Endothelial cell of umbilical vein (primary cell): ENCODE measurements at regions not wholly inside any gene's neighbourhood (a gene's known extent, or its start where the extent isn't known, plus 50 kb on each side); places are given as distances from the start of the nearest gene placed in this dataset.

Experiments
- BruUV-seq: library from RNA; stranded (reverse); fragments of 400-500 nt; replicated peaks from 2 replicates; lab custom pipeline; 2021; lab: Mats Ljungman, UMichigan
- CTCF ChIA-PET: fragments of 300-600, 350-600 bp; sonication (Branson Sonifier 250); formaldehyde crosslinking; loops from one replicate; lab custom pipeline; 2021; ENCODE audit warnings: antibody characterized with exemption, inconsistent platforms; lab: Charles Lee
- POLR2A ChIA-PET: fragments of 300-600, 350-600 bp; sonication (Branson Sonifier 250); formaldehyde crosslinking; loops from one replicate; lab custom pipeline; 2021; ENCODE audit warnings: antibody characterized with exemption, inconsistent platforms; lab: Charles Lee
- DNase-seq: peaks from one replicate; pipeline ENCODE4 v3.0.0-alpha.2; 2011; ENCODE audit warnings: low read depth, low spot score
- FAIRE-seq: peaks from 2 replicates; lab custom pipeline; 2011; peaks lifted over from hg19 to GRCh38; lab: Jason Lieb, UNC
- H2AFZ ChIP-seq: 2 replicates; pipeline ENCODE4 v1.6.0; 2012; ENCODE audit warnings: low read depth, low read length, control low read depth, inconsistent platforms
- H3K27ac ChIP-seq: 2 replicates; pipeline ENCODE4 v1.5.1; 2011; ENCODE audit warnings: low read depth, mild to moderate bottlenecking, control low read depth, low read length, moderate library complexity; ENCODE audit not compliant: insufficient read depth
- H3K27me3 ChIP-seq, 2 experiments: 2 replicates each; pipeline versions ENCODE4 v1.6.0 to v1.6.1; 2011; ENCODE audit warnings: low read length in 2 of 2, mixed read lengths in 1 of 2; ENCODE audit not compliant: control insufficient read depth in 2 of 2, insufficient read depth in 2 of 2
- H3K36me3 ChIP-seq, 2 experiments: 2 replicates in 1 of 2; 3 replicates in 1 of 2; pipeline ENCODE4 v1.5.1; 2011; ENCODE audit warnings: low read length in 2 of 2, mild to moderate bottlenecking in 1 of 2, moderate library complexity in 1 of 2; ENCODE audit not compliant: control insufficient read depth in 2 of 2, insufficient read depth in 2 of 2; ENCODE audit errors: extremely low read depth in 1 of 2
- H3K4me1 ChIP-seq: 3 replicates; pipeline ENCODE4 v1.5.1; 2011; ENCODE audit warnings: mild to moderate bottlenecking, low read length; ENCODE audit not compliant: control insufficient read depth, insufficient read depth; ENCODE audit errors: extremely low read depth
- H3K4me2 ChIP-seq: 2 replicates; pipeline ENCODE4 v1.6.1; 2011; ENCODE audit warnings: low read length, control low read depth, mixed read lengths; ENCODE audit not compliant: insufficient read depth
- H3K4me3 ChIP-seq, 3 experiments: fragments of 200-600 bp in 1 of 3; sonication (generic), shearing (Covaris generic) in 1 of 3; replicated peaks in 1 of 3; 2 replicates each; pipeline ENCODE4 v1.5.1; 2011 to 2016; ENCODE audit warnings: control low read depth in 3 of 3, low read length in 3 of 3, mild to moderate bottlenecking in 2 of 3, inconsistent platforms in 1 of 3, low read depth in 1 of 3, moderate library complexity in 1 of 3; ENCODE audit not compliant: insufficient read depth in 1 of 3
- H3K79me2 ChIP-seq: 2 replicates; pipeline ENCODE4 v1.6.0; 2012; ENCODE audit warnings: low read length, inconsistent platforms; ENCODE audit not compliant: control insufficient read depth, insufficient read depth
- H3K9ac ChIP-seq: replicated peaks from 2 replicates; pipeline ENCODE3; 2011; ENCODE audit warnings: low read length, control low read depth; ENCODE audit not compliant: insufficient read depth; ENCODE audit errors: extremely low read depth
- H3K9me1 ChIP-seq: replicated peaks from 3 replicates; pipeline ENCODE4 v1.6.0; 2011; ENCODE audit warnings: mild to moderate bottlenecking, low read length; ENCODE audit not compliant: control insufficient read depth, insufficient read depth; ENCODE audit errors: extremely low read depth
- H3K9me3 ChIP-seq: replicated peaks from 2 replicates; pipeline ENCODE4 v1.5.1; 2012; ENCODE audit warnings: low read length, inconsistent platforms; ENCODE audit not compliant: control insufficient read depth, insufficient read depth
- H4K20me1 ChIP-seq: replicated peaks from 2 replicates; pipeline ENCODE3; 2011; ENCODE audit warnings: mild to moderate bottlenecking, low read length; ENCODE audit not compliant: control insufficient read depth, insufficient read depth; ENCODE audit errors: extremely low read depth
- EZH2 ChIP-seq: IDR thresholded peaks from 2 replicates; pipeline ENCODE4 v1.6.1; 2012; ENCODE audit warnings: borderline replicate concordance, low read depth, mild to moderate bottlenecking, moderate library complexity, low read length, inconsistent platforms; ENCODE audit not compliant: severe bottlenecking
- FOS ChIP-seq: IDR thresholded peaks from 2 replicates; pipeline ENCODE4 v1.6.1; 2011; ENCODE audit warnings: mild to moderate bottlenecking, low read length, moderate library complexity, borderline replicate concordance; ENCODE audit not compliant: insufficient read depth
- GATA2 ChIP-seq: IDR thresholded peaks from 2 replicates; pipeline ENCODE4 v1.7.0; 2011; ENCODE audit warnings: low read depth, mild to moderate bottlenecking, moderate library complexity, mixed read lengths, low read length; ENCODE audit not compliant: insufficient read length, insufficient read depth
- JUN ChIP-seq: IDR thresholded peaks from 2 replicates; pipeline ENCODE4 v1.6.1; 2011; ENCODE audit warnings: borderline replicate concordance, low read depth; ENCODE audit not compliant: insufficient read length, insufficient read depth
- MYC ChIP-seq: IDR thresholded peaks from one replicate; pipeline ENCODE4 v1.6.1; 2011; ENCODE audit warnings: mild to moderate bottlenecking, low read depth, low read length
- POLR2A ChIP-seq: IDR thresholded peaks from 2 replicates; pipeline ENCODE4 v1.6.1; 2012; ENCODE audit warnings: low read depth, mild to moderate bottlenecking, control low read depth, low read length
- POLR2AphosphoS5 ChIP-seq: IDR thresholded peaks from 2 replicates; pipeline ENCODE4 v1.6.1; 2012; ENCODE audit warnings: low read depth, mild to moderate bottlenecking, control low read depth, low read length, moderate library complexity; ENCODE audit not compliant: insufficient read depth
- dilution Hi-C: fragments of 300-500 bp; cut with MboI; formaldehyde crosslinking; loops from one replicate; pipeline ENCODE4 v1.15.0; 2019; ENCODE audit warnings: low sequenced_read_pairs; ENCODE audit not compliant: extremely low pct_ligation_motif_present
- intact Hi-C: fragments of 100-400 bp; cut with micrococcal nuclease; formaldehyde crosslinking; loops from one replicate; pipeline ENCODE4 v1.10.0; 2022
- TF ChIP-seq, protein P1 (sequence below): IDR thresholded peaks from 2 replicates; pipeline ENCODE4 v1.6.1; 2011; ENCODE audit not compliant: insufficient read depth, insufficient read length
- TF ChIP-seq, protein P2 (sequence below), 2 donors: IDR thresholded peaks; 1 replicate in 1 of 2; 2 replicates in 1 of 2; pipeline ENCODE4 v1.5.1; 2011; ENCODE audit warnings: low read length in 2 of 2, mild to moderate bottlenecking in 2 of 2, moderate library complexity in 2 of 2, control low read depth in 1 of 2, inconsistent platforms in 1 of 2, low read depth in 1 of 2; ENCODE audit not compliant: insufficient read depth in 1 of 2; ENCODE audit errors: extremely low read depth in 1 of 2

DNA sequence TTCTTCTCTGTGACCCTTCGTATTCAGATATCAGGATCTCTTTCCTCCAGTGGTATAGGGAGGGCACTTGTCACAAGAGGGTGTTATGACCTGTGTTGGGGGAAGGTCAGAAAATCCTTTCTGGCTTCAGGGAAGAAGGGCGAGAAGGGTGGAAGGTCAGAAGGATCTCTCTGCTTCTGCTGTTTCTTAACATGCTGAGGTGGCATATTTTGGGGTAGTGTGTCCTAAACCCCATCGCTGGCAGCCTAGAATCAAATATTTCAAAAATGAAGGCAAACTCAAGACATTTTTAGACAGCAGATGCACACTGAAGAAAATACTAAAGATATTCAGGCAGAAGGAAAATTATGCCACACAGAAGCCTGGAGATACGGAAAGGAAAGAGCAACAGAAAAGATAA lies 207.6 kb downstream of the TM2D1 start:
- dilution Hi-C loops (no loop called here), intact Hi-C loops (no loop called here)
- FAIRE-seq (no peak), DNase-seq (no peak)
- Histone ChIP-seq H4K20me1 (no peaks in the 10 kb centered on the region), H3K4me1 (no peaks in the 10 kb centered on the region), H3K79me2 (no peaks in the 10 kb centered on the region), H3K4me3 (no peak overlapping the region), H3K9me1 (no peaks in the 10 kb centered on the region), H3K36me3 (no peaks in the 10 kb centered on the region), H3K27ac (no peak overlapping the region), H2AFZ (no peak overlapping the region), H3K9ac (no peak overlapping the region), H3K4me2 (no peak overlapping the region), H3K9me3 (no peaks in the 10 kb centered on the region), H3K27me3 (no peaks in the 10 kb centered on the region)
- ChIA-PET CTCF (no interaction called here), POLR2A (no interaction called here)
- no TSS peak for BruUV-seq
- TF ChIP-seq FOS (no peak), EZH2 (no peak), GATA2 (no peak), POLR2A (no peak), MYC (no peak), POLR2AphosphoS5 (no peak), JUN (no peak)
- TF ChIP-seq, protein P1, sequence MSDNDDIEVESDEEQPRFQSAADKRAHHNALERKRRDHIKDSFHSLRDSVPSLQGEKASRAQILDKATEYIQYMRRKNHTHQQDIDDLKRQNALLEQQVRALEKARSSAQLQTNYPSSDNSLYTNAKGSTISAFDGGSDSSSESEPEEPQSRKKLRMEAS: no peak
- TF ChIP-seq, protein P2, sequence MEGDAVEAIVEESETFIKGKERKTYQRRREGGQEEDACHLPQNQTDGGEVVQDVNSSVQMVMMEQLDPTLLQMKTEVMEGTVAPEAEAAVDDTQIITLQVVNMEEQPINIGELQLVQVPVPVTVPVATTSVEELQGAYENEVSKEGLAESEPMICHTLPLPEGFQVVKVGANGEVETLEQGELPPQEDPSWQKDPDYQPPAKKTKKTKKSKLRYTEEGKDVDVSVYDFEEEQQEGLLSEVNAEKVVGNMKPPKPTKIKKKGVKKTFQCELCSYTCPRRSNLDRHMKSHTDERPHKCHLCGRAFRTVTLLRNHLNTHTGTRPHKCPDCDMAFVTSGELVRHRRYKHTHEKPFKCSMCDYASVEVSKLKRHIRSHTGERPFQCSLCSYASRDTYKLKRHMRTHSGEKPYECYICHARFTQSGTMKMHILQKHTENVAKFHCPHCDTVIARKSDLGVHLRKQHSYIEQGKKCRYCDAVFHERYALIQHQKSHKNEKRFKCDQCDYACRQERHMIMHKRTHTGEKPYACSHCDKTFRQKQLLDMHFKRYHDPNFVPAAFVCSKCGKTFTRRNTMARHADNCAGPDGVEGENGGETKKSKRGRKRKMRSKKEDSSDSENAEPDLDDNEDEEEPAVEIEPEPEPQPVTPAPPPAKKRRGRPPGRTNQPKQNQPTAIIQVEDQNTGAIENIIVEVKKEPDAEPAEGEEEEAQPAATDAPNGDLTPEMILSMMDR (IDR thresholded peaks at IDR 0.05; ENCODE audit: extremely low read depth in 1 of 2, insufficient read depth in 1 of 2, low read depth in 1 of 2, low read length in 2 of 2): no peak
